Heart left ventricle (tissue), 16 donors: ENCODE measurements at regions not wholly inside any gene's neighbourhood (a gene's known extent, or its start where the extent isn't known, plus 50 kb on each side); places are given as distances from the start of the nearest gene placed in this dataset.

Experiments
- ATAC-seq, 4 donors: fragments of 200-7000 bp; cut with Tn5 transposase; one replicate each; pipeline ENCODE4 v1.9.1; 2020 to 2022; ENCODE audit warnings: moderate library complexity in 4 of 4, mild to moderate bottlenecking in 3 of 4, moderate number of reproducible peaks in 1 of 4
- DNase-seq, 5 donors: peaks; one replicate each; pipeline ENCODE4 v3.0.0-alpha.2; 2020
- H3K27ac ChIP-seq, 12 donors: fragments of 200-600 bp; sonication (generic) in 4 of 12; one replicate each; pipeline versions ENCODE4 v1.5.0 to v1.8.0; 2016 to 2022; ENCODE audit warnings: mild to moderate bottlenecking in 2 of 12
- H3K27me3 ChIP-seq, 9 donors: fragments of 200-600 bp; sonication (generic) in 2 of 9; one replicate each; pipeline versions ENCODE4 v1.5.1 to v1.8.0; 2016 to 2022; ENCODE audit warnings: mild to moderate bottlenecking in 3 of 9
- H3K36me3 ChIP-seq, 9 donors: fragments of 200-600 bp; sonication (generic) in 2 of 9; one replicate each; pipeline versions ENCODE4 v1.5.0 to v1.8.0; 2018 to 2022; ENCODE audit warnings: mild to moderate bottlenecking in 2 of 9
- H3K4me1 ChIP-seq, 12 donors: fragments of 200-600 bp; sonication (generic) in 4 of 12; one replicate each; pipeline versions ENCODE4 v1.5.0 to v1.8.0; 2016 to 2022; ENCODE audit warnings: mild to moderate bottlenecking in 3 of 12
- H3K4me3 ChIP-seq, 12 donors: fragments of 200-600 bp; sonication (generic) in 4 of 12; one replicate each; pipeline versions ENCODE4 v1.5.0 to v1.8.0; 2017 to 2022; ENCODE audit warnings: mild to moderate bottlenecking in 9 of 12, moderate library complexity in 4 of 12
- H3K9me3 ChIP-seq, 12 donors: fragments of 200-600 bp; sonication (generic) in 4 of 12; one replicate each; pipeline versions ENCODE4 v1.5.0 to v1.8.0; 2016 to 2022; ENCODE audit warnings: mild to moderate bottlenecking in 1 of 12
- CTCF ChIP-seq, 12 donors: fragments of 200-600 bp; sonication (generic) in 4 of 12; IDR thresholded peaks; one replicate each; pipeline versions ENCODE4 v1.5.0 to v1.8.0; 2018 to 2022; ENCODE audit warnings: antibody characterized with exemption in 12 of 12, mild to moderate bottlenecking in 5 of 12
- POLR2A ChIP-seq, 2 donors: fragments of 450-650 bp; IDR thresholded peaks; one replicate each; pipeline ENCODE4 v1.6.1; 2017; ENCODE audit warnings: antibody characterized with exemption in 2 of 2, mild to moderate bottlenecking in 2 of 2, moderate library complexity in 2 of 2
- WGBS, 4 donors: extraction: QIAGEN DNeasy Blood & Tissue Kit in 2 of 4; methylation state at CpG; one replicate each; pipeline versions ENCODE4 v1.1.5 to v1.1.7; 2013 to 2018; 5-methylcytosine and 5-hydroxymethylcytosine counted together
- intact Hi-C, 10 donors: fragments of 100-400 bp; cut with DNase I; formaldehyde crosslinking; loops; one replicate each; pipeline versions ENCODE4 v1.11.1 to v1.14.2; 2022
- donor health status: ischemic (EF 13 %, LVEDD 7.1; RV severe dilation, severe dysfunction).
- donor health status: healthy with polysubstance abuse.
- donor health status: DM: no; HTN: yes; CAD: no.
- donor health status: DM: no; HTN: no; CAD: no.
- donor health status: ischemic (EF 25% LVEDD 6.9; RV normal size, moderate dysfunction).
- donor health status: ischemic (EF 25% LVEDD 5.7; RV mildly dilated, moderate dysfunction).
- donor health status: healthy.
- donor health status: DM: yes; HTN: yes; CAD: no.
- donor health status: ischemic (EF 35%, LVEDD 5.7; RV mildly dilated, moderate dysfunction).
- donor health status: nonischemic (EF 11% LVEDD 7.7; RV severe dilation, severe dysfunction).
- donor health status: DM: yes; HTN: yes; CAD: no.
- donor health status: PGD.
- donor health status: ischemic (EF 29% LVEDD 5.4; RV normal size, mild dysfunction).
- donor health status: nonischemic (EF 23%, LVEDD 6.1; RV moderate dilation, normal function).

- Histone ChIP-seq H3K4me3 (no peak overlapping the region), H3K4me1 (peaks cover 0 to 3% (median 0%) of the 10 kb centered on the region in 12 donors), H3K36me3 (no peaks in the 10 kb centered on the region), H3K27me3 (no peaks in the 10 kb centered on the region), H3K9me3 (peaks cover 0 to 12% (median 3%) of the 10 kb centered on the region in 12 donors), H3K27ac (no peak overlapping the region)
- intact Hi-C loops = no loop called here
- ATAC-seq (no peak), DNase-seq (no peak)
- TF ChIP-seq CTCF (IDR thresholded peaks at IDR 0.05) = no peak
- TF ChIP-seq POLR2A (IDR thresholded peaks at IDR 0.05) = no peak
- WGBS, 4 donors = 28 to 33% (median 31%) methylated on average over 3 of the region's 3 CpGs
Observed at GRCh38 chr10:10120671-10121070, 897.0 kb upstream of the CELF2 start.

- Histone ChIP-seq H3K36me3 (no peaks in the 10 kb centered on the region), H3K4me1 (peaks cover 0 to 1% (median 0%) of the 10 kb centered on the region in 12 donors), H3K27me3 (no peaks in the 10 kb centered on the region), H3K4me3 (no peak overlapping the region), H3K27ac (no peak overlapping the region), H3K9me3 (no peaks in the 10 kb centered on the region)
- 52 to 63% (median 58%) methylated on average over 4 of the region's 4 CpGs for WGBS, 4 donors
- TF ChIP-seq CTCF (IDR thresholded peaks at IDR 0.05) (no peak), POLR2A (IDR thresholded peaks at IDR 0.05) (no peak)
- intact Hi-C loops = no loop called here
- no peak for DNase-seq
- no peak for ATAC-seq
Observed at GRCh38 chr10:10125676-10126075, 892.0 kb upstream of the CELF2 start.

GRCh38 chr10:10126218-10126617 lies 891.5 kb upstream of the CELF2 start:
- TF ChIP-seq CTCF (IDR thresholded peaks at IDR 0.05) = no peak
- no peak for TF ChIP-seq POLR2A (IDR thresholded peaks at IDR 0.05)
- DNase-seq = no peak
- Histone ChIP-seq H3K4me1 (no peaks in the 10 kb centered on the region), H3K27ac (no peak overlapping the region), H3K36me3 (no peaks in the 10 kb centered on the region), H3K4me3 (no peak overlapping the region), H3K27me3 (no peaks in the 10 kb centered on the region), H3K9me3 (no peaks in the 10 kb centered on the region)
- 90 to 98% (median 94%) methylated on average over 3 of the region's 3 CpGs for WGBS, 4 donors
- ATAC-seq = no peak
- intact Hi-C loops = no loop called here

GRCh38 chr10:10128387-10128786 lies 889.3 kb upstream of the CELF2 start:
- DNase-seq = no peak
- Histone ChIP-seq H3K27me3 (no peaks in the 10 kb centered on the region), H3K9me3 (no peaks in the 10 kb centered on the region), H3K4me3 (no peak overlapping the region), H3K27ac (no peak overlapping the region), H3K36me3 (no peaks in the 10 kb centered on the region), H3K4me1 (no peaks in the 10 kb centered on the region)
- ATAC-seq = no peak
- TF ChIP-seq CTCF (IDR thresholded peaks at IDR 0.05) (no peak), POLR2A (IDR thresholded peaks at IDR 0.05) (no peak)
- WGBS, 4 donors = 77 to 83% (median 80%) methylated on average over 3 of the region's 3 CpGs
- intact Hi-C loops = no loop called here
